ENCODE measurements at regions not wholly inside any gene's neighbourhood (a gene's known extent, or its start where the extent isn't known, plus 50 kb on each side); places are given as distances from the start of the nearest gene placed in this dataset.

- WGBS, 2 donors, result 38 to 54% methylated on average over 2 of the region's 2 CpGs
- no peak for TF ChIP-seq CTCF (IDR thresholded peaks at IDR 0.05)
- TF ChIP-seq POLR2A (IDR thresholded peaks at IDR 0.05), result no peak
- H3K9me3 ChIP-seq, result no peaks in the 10 kb centered on the region
- peak overlapping the region in 3 of 4 donors; percentile 8 to 54 (median 42) for H3K27ac ChIP-seq
- H3K36me3 ChIP-seq, result no peaks in the 10 kb centered on the region
- no peaks in the 10 kb centered on the region for H3K27me3 ChIP-seq
- intact Hi-C loops (cut with DNase I), result no loop called here
- no peak overlapping the region for H3K4me3 ChIP-seq
- no peak for DNase-seq
- H3K4me1 ChIP-seq, result peaks cover 0 to 30% (median 21%) of the 10 kb centered on the region in 3 donors
These were observed 53.5 kb upstream of the PIP4K2A start for GRCh38 chr10:22767859-22768258.

- 34 to 37% methylated on average over 3 of the region's 3 CpGs for WGBS, 2 donors
These were observed 52.3 kb upstream of the PIP4K2A start for GRCh38 chr10:22766693-22767092.

GRCh38 chr10:22765660-22766547 is 51.5 kb upstream of the PIP4K2A start:
- peak overlapping the region in 1 of 4 donors; percentile 57 for H3K27ac ChIP-seq
- no peak for DNase-seq
- TF ChIP-seq CTCF (IDR thresholded peaks at IDR 0.05) (no peak), POLR2A (IDR thresholded peaks at IDR 0.05) (no peak)
- H3K9me3 ChIP-seq, result no peaks in the 10 kb centered on the region
- intact Hi-C loops (cut with DNase I), result no loop called here
- H3K4me1 ChIP-seq, result peaks cover 0 to 30% (median 21%) of the 10 kb centered on the region in 3 donors
- H3K27me3 ChIP-seq, result no peaks in the 10 kb centered on the region
- no peak overlapping the region for H3K4me3 ChIP-seq
- WGBS, 2 donors, result 56 to 72% methylated on average over 5 of the region's 6 CpGs
- H3K36me3 ChIP-seq, result no peaks in the 10 kb centered on the region

More at GRCh38 chr10:22766693-22767092, 52.3 kb upstream of the PIP4K2A start:
- H3K9me3 ChIP-seq, result no peaks in the 10 kb centered on the region
- TF ChIP-seq CTCF (IDR thresholded peaks at IDR 0.05) (no peak), POLR2A (IDR thresholded peaks at IDR 0.05) (no peak)
- H3K36me3 ChIP-seq, result no peaks in the 10 kb centered on the region
- no peak for DNase-seq
- H3K27ac ChIP-seq, result peak overlapping the region in 2 of 4 donors; percentile 42 to 54
- no peak overlapping the region for H3K4me3 ChIP-seq
- peaks cover 0 to 30% (median 21%) of the 10 kb centered on the region in 3 donors for H3K4me1 ChIP-seq
- intact Hi-C loops (cut with DNase I), result no loop called here
- no peaks in the 10 kb centered on the region for H3K27me3 ChIP-seq

- Histone ChIP-seq H3K9me3 (no peaks in the 10 kb centered on the region), H3K27me3 (no peaks in the 10 kb centered on the region), H3K36me3 (no peaks in the 10 kb centered on the region), H3K4me1 (peaks cover 0 to 30% (median 21%) of the 10 kb centered on the region in 3 donors), H3K27ac (peak overlapping the region in 2 of 4 donors; percentile 55 to 57), H3K4me3 (no peak overlapping the region)
- DNase-seq, result no peak
- TF ChIP-seq CTCF (IDR thresholded peaks at IDR 0.05) (no peak), POLR2A (IDR thresholded peaks at IDR 0.05) (no peak)
- WGBS, 2 donors, result 68 to 69% methylated on average over 2 of the region's 2 CpGs
- intact Hi-C loops (cut with DNase I), result no loop called here
These were observed 50.3 kb upstream of the PIP4K2A start for GRCh38 chr10:22764639-22765038.

Small RNA genes lying in the stretch of these regions (small RNA-seq; reads per million reads assigned to genes)
- 0 reads per million in 4 donors for gene RNU6-413P
